ENCODE measurements at regions not wholly inside any gene's neighbourhood (a gene's known extent, or its start where the extent isn't known, plus 50 kb on each side); places are given as distances from the start of the nearest gene placed in this dataset.

GRCh38 chr18:37852464-37852863 is 286.9 kb upstream of the CELF4 start:
- Histone ChIP-seq H3K4me3 (no peak overlapping the region), H3K4me1 (ENCODE audit: low read depth) (no peaks in the 10 kb centered on the region), H3K9me3 (ENCODE audit: low read depth) (no peaks in the 10 kb centered on the region), H3K36me3 (no peaks in the 10 kb centered on the region), H3K27ac (no peak overlapping the region), H3K27me3 (no peaks in the 10 kb centered on the region)
- DNase-seq (ENCODE audit: low read depth in 1 of 2, low spot score in 1 of 2) = no peak
- TF ChIP-seq CTCF (IDR thresholded peaks at IDR 0.05; ENCODE audit: low read depth, low read length) = no peak

- no peaks in the 10 kb centered on the region for H3K4me1 ChIP-seq (ENCODE audit: low read depth)
- TF ChIP-seq CTCF (IDR thresholded peaks at IDR 0.05; ENCODE audit: low read depth, low read length) = no peak
- H3K36me3 ChIP-seq = no peaks in the 10 kb centered on the region
- H3K9me3 ChIP-seq (ENCODE audit: low read depth) = no peaks in the 10 kb centered on the region
- no peak overlapping the region for H3K27ac ChIP-seq
- H3K27me3 ChIP-seq = no peaks in the 10 kb centered on the region
- no peak overlapping the region for H3K4me3 ChIP-seq
- no peak for DNase-seq (ENCODE audit: low read depth in 1 of 2, low spot score in 1 of 2)
These were observed 281.9 kb upstream of the CELF4 start for GRCh38 chr18:37847544-37847943.

- Histone ChIP-seq H3K4me3 (no peak overlapping the region), H3K36me3 (no peaks in the 10 kb centered on the region), H3K27ac (no peak overlapping the region), H3K9me3 (ENCODE audit: low read depth) (no peaks in the 10 kb centered on the region), H3K27me3 (no peaks in the 10 kb centered on the region), H3K4me1 (ENCODE audit: low read depth) (no peaks in the 10 kb centered on the region)
- peak in 1 of 2 donors; percentile 10 for DNase-seq (ENCODE audit: low read depth in 1 of 2, low spot score in 1 of 2)
- TF ChIP-seq CTCF (IDR thresholded peaks at IDR 0.05; ENCODE audit: low read depth, low read length) = no peak
These were observed 281.4 kb upstream of the CELF4 start for GRCh38 chr18:37846996-37847395.

- DNase-seq (ENCODE audit: low read depth in 1 of 2, low spot score in 1 of 2) = no peak
- no peak for TF ChIP-seq CTCF (IDR thresholded peaks at IDR 0.05; ENCODE audit: low read depth, low read length)
- Histone ChIP-seq H3K27me3 (no peaks in the 10 kb centered on the region), H3K36me3 (no peaks in the 10 kb centered on the region), H3K4me3 (no peak overlapping the region), H3K27ac (no peak overlapping the region), H3K9me3 (ENCODE audit: low read depth) (no peaks in the 10 kb centered on the region), H3K4me1 (ENCODE audit: low read depth) (no peaks in the 10 kb centered on the region)
These were observed 279.9 kb upstream of the CELF4 start for GRCh38 chr18:37845498-37845897.

- no peaks in the 10 kb centered on the region for H3K36me3 ChIP-seq
- H3K9me3 ChIP-seq (ENCODE audit: low read depth) = no peaks in the 10 kb centered on the region
- H3K4me3 ChIP-seq = no peak overlapping the region
- TF ChIP-seq CTCF (IDR thresholded peaks at IDR 0.05; ENCODE audit: low read depth, low read length) = no peak
- H3K27me3 ChIP-seq = no peaks in the 10 kb centered on the region
- H3K27ac ChIP-seq = no peak overlapping the region
- no peaks in the 10 kb centered on the region for H3K4me1 ChIP-seq (ENCODE audit: low read depth)
- no peak for DNase-seq (ENCODE audit: low read depth in 1 of 2, low spot score in 1 of 2)
These were observed 278.8 kb upstream of the CELF4 start for GRCh38 chr18:37844209-37844970.

All from cardiac muscle cell (in vitro differentiated cells and primary cell).